Vagina (tissue), 2 donors: ENCODE measurements at regions not wholly inside any gene's neighbourhood (a gene's known extent, or its start where the extent isn't known, plus 50 kb on each side); places are given as distances from the start of the nearest gene placed in this dataset.
"Not testable (repeated sequence)": the region's sequence is repeated elsewhere in the genome, so short reads cannot be mapped to it uniquely, and the experiment has no call there.

Source experiments
- CTCF ChIP-seq, 3 experiments: fragments of 450-650 bp in 2 of 3; fragments of 200-600 bp in 1 of 3; sonication (generic) in 1 of 3; IDR thresholded peaks; one replicate each; pipeline ENCODE4 v1.5.1; 2017 to 2019; ENCODE audit warnings: antibody characterized with exemption in 3 of 3, mild to moderate bottlenecking in 2 of 3, moderate library complexity in 2 of 3
- POLR2AphosphoS5 ChIP-seq, 2 donors: sonication (generic); formaldehyde crosslinking; IDR thresholded peaks; one replicate each; pipeline ENCODE4 v1.9.0; 2017; ENCODE audit warnings: antibody characterized with exemption in 2 of 2, mild to moderate bottlenecking in 2 of 2, low read depth in 1 of 2; ENCODE audit not compliant: insufficient read depth in 1 of 2

- not testable (repeated sequence) for TF ChIP-seq CTCF (IDR thresholded peaks at IDR 0.05); POLR2AphosphoS5 (IDR thresholded peaks at IDR 0.05; ENCODE audit: insufficient read depth in 1 of 2, low read depth in 1 of 2)
Measured at GRCh38 chr21:7925918-7926582, 2595.3 kb upstream of the TPTE start.
